OCI-M2 (cell line): ENCODE measurements at regions not wholly inside any gene's neighbourhood (a gene's known extent, or its start where the extent isn't known, plus 50 kb on each side); places are given as distances from the start of the nearest gene placed in this dataset.

Source experiments
- DNase-seq: peaks from one replicate; lab custom pipeline; 2025; ENCODE audit not compliant: unreplicated experiment; lab: John Stamatoyannopoulos, UW

- no peak for DNase-seq
These were observed 301.3 kb upstream of the NFE2L3 start for GRCh38 chr7:25850735-25851134.

DNA sequence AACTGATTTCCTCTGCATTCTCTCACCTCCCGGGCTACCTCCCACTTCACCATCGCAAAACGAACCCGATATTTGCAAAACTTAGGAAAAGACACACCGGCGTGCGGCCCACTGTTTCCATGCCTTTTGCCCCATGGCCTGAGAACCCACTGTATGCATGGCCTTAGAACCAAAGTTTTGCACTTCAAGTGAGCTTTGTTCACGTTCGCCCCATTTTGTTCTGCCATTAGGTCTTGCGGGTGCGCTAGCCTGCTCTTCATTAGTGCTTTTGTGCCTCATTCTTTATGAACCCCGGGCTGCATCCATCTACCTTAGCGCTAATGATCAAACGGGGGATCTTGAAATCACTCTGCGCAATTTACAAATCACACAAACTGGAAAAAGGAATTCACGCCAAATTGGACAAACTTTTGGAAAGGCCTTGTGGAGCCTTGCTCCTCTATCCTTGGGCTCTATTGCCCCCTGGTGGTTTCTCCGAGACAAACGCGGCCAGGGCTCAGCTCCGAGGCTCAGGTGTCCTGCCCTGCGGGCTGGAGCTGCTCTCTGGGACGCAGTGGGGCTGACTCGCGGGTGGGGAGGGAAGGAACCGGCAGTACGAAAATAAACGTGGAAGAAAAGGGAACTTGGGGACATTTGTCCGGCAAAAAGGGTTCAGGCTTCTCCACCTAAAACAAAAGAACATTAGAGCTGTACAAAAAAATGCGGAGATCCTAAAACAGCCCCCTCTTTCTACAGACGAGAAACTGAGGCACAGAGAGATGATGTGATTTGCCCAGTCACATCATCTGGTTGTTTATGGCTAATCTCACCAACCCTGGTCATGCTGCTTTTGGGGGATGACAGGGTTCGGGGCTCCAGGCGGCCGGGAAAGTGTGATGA, 300.4 kb upstream of the NFE2L3 start:
- DNase-seq, result no peak

DNA sequence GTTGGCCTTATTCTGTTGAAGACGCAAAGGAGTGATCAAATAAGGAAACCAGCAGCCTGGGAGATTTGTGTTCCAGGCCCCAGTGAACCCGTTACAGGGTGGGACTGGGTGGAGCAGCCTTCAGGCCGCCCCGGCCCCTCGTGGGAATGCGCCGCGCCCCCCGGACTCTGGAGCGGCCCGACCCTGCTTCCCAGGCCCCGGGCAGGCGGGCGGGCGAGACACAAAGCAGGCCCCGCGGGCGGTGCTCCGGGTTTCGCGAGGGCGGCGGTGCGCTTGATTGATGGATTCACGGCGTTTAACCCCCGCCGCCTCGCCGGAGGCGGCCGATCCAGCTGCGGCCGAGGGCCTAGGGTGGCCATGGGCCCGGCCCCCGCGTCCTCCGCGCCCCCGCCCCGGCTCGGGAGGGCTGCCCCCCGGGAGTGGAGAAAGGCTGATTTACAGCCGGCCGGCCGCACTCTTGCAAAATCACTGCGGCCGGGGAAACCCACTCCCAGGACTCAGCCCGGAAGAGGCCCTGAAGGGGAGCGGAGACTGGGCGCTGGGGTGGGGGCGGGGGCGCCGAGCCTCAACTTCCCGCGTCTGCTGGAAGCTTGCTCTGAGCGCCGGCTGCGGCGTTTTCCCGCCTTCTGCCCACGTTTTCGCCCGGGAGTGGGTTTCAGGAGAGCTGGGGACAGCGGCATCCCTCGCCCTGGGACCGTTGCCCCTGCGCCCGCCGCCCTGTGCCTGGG, 299.6 kb upstream of the NFE2L3 start:
- DNase-seq, result no peak

GRCh38 chr7:25852939-25853271, 299.1 kb upstream of the NFE2L3 start:
- no peak for DNase-seq

- no peak for DNase-seq
These were observed 298.7 kb upstream of the NFE2L3 start for GRCh38 chr7:25853314-25853713.

DNA sequence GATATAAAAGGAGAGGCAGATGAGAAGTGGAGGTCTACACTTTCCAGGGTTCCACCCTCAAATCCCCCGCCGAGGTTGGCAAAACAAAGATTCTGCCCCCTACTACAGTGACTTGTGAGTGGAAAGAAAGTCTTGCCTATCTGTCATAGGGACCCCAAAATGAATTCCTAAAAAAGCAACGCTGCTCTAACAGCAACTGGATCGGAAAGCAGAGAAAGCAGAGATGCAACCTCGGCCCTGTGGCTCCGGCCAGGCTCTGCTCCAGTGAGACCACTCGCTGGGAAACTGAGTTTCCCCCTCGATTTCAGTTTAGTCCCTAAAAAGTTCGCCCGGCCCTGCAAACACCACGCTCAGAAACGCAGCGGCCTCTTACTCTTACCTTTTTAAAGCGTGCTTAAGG, 297.9 kb upstream of the NFE2L3 start:
- no peak for DNase-seq

DNA sequence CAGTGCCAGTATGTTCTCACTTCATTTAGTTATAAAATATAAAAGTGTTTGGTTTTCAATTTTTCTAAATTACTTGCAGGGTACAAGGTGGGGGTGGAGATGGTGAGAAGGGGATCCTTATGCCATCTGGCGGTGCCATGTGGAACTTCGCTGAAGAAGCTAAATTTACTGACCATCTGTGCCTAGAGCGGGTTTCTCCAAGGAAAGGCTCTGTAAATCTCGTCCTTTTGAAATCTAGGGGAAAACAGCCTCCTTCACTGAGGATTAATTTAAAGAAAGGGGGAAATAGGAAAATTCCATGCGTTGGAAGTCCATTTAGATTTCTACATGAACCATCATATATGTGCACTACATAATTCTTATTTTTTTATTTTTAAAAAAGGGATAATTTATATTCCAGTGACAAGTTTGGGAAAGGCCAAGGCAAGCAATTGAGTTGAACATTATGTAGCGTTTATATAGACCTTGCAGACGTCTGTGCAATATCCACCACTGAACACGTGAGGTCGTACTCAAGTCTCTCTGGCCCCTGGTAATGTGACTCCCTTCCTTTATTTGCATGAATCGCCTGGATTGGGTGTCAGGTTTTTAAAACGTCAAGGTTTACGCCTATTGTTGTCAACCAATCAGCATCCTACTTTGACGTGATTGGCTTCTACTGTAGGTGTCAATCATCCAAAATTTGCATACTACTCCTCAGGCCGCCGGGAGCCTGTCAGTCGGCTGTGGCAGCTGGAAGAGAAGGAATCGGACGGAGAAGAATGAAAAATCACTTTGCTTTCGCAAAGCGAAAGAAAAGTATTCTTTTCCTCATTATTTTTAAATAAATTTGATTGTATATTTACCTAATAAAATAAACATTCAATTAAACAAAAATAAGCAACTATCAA, 297.1 kb upstream of the NFE2L3 start:
- DNase-seq, result peak; percentile 57

DNA sequence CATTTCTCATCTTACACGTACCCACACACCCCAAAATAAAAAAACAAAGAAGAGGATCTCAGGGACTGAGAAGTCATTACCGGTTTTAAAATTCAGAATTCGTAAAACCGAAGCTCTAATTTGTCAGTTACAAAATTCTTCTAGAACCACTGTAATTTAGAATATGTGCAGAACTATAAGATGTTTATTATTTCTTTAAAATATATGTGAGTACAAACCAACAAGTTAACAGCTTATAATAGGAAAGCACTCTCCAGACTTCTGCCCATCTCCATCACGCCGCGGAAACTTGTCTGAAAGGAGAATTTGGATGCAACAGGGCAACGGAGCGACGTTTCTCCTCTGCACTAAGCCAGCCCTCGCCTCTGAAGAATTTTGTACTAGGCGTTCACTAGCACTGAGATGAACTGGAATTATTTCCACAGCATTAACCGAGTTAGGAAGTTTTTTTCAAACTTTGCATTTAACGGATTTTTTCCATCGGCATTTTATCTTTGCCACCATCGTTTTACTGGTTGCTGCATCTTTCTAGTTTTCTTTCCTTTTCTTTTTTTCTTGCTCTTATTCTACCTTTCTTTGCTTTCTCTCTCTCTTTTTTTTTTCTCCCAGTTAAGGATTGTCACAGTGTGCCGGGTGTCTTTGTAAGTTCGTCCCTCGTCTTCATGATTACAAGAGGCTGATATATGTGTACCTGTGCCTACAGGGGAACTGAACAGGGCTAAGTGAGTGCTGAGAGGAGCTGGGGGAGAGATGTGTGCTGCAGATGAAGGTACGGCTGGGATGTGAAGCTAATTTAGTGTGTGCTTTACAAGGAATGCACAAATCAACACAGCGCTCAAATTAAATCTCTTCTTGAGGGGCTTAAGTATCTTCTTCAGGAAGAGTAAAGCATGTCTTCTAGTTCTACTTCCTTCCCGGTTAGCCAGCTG, 295.9 kb upstream of the NFE2L3 start:
- DNase-seq, result no peak

- DNase-seq, result no peak
These were observed 294.5 kb upstream of the NFE2L3 start for GRCh38 chr7:25857376-25858067.

- DNase-seq, result no peak
These were observed 293.8 kb upstream of the NFE2L3 start for GRCh38 chr7:25858200-25858524.

- no peak for DNase-seq
These were observed 293.2 kb upstream of the NFE2L3 start for GRCh38 chr7:25858525-25859411.

- no peak for DNase-seq
These were observed 292.4 kb upstream of the NFE2L3 start for GRCh38 chr7:25859412-25860274.

- DNase-seq, result no peak
These were observed 291.5 kb upstream of the NFE2L3 start for GRCh38 chr7:25860275-25861163.

- DNase-seq, result no peak
These were observed 290.9 kb upstream of the NFE2L3 start for GRCh38 chr7:25861164-25861496.

DNA sequence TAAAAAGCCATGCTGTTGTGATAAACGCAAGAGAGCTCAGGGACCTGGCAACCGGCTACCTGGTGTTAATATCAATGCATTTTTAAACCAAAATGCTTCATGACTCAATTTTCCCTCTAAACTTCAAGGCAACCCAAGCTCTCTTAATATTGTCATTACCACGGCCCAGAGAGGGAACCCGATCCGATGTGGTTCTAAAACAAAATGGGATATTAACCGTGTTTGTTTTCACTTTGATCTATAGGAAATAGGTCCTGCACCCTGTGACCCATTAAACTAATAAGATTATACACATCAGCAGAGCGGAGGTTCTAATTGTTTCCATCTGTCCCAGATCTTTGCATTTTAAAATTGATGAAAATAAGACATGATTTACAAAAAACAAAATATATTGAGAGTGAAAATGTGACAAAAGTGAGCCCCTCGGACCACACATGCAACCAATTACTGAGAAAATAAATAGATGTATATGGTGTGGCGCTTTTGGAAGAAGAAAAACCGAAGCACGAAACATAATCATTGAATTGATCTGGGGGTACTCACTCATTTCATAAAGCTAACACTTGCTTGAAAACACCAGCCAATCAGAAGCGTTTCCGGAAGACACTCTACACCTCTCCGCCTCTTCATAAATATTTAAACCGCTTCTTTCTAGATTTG, 290.3 kb upstream of the NFE2L3 start:
- DNase-seq, result no peak

- DNase-seq, result peak; percentile 97
These were observed 289.6 kb upstream of the NFE2L3 start for GRCh38 chr7:25862261-25863004.
